DND-41 (cell line): ENCODE measurements at regions not wholly inside any gene's neighbourhood (a gene's known extent, or its start where the extent isn't known, plus 50 kb on each side); places are given as distances from the start of the nearest gene placed in this dataset.

Source experiments
- ATAC-seq: fragments of 200-7000 bp; cut with Tn5 transposase; 3 replicates; pipeline ENCODE4 v1.9.1; 2021; ENCODE audit warnings: low read depth; ENCODE audit not compliant: insufficient read depth
- DNase-seq: peaks from one replicate; pipeline ENCODE4 v3.0.0-alpha.2; 2020
- H2AFZ ChIP-seq: 2 replicates; pipeline ENCODE4 v1.6.0; 2012; ENCODE audit warnings: low read depth, low read length
- H3K27ac ChIP-seq: 2 replicates; pipeline ENCODE4 v1.5.1; 2012; ENCODE audit warnings: low read length, inconsistent platforms
- H3K27me3 ChIP-seq: fragments of 200-600 bp; sonication (generic); 2 replicates; pipeline ENCODE4 v1.6.0; 2012; ENCODE audit warnings: low read length, mild to moderate bottlenecking, inconsistent platforms; ENCODE audit not compliant: insufficient read depth, poor library complexity
- H3K36me3 ChIP-seq: 2 replicates; pipeline ENCODE4 v1.5.1; 2012; ENCODE audit warnings: low read length, inconsistent platforms; ENCODE audit not compliant: insufficient read depth
- H3K4me1 ChIP-seq: 2 replicates; pipeline ENCODE4 v1.5.1; 2012; ENCODE audit warnings: mild to moderate bottlenecking, low read length; ENCODE audit not compliant: insufficient read depth
- H3K4me2 ChIP-seq: 2 replicates; pipeline ENCODE4 v1.6.0; 2012; ENCODE audit warnings: mild to moderate bottlenecking, moderate library complexity, low read length, inconsistent platforms; ENCODE audit not compliant: insufficient read depth
- H3K4me3 ChIP-seq, 2 experiments: fragments of 200-600 bp in 1 of 2; shearing (Covaris generic) in 1 of 2; 2 replicates each; pipeline ENCODE4 v1.5.1; 2012 to 2016; ENCODE audit warnings: inconsistent platforms in 2 of 2, low read length in 2 of 2, mild to moderate bottlenecking in 2 of 2, low read depth in 1 of 2, moderate library complexity in 1 of 2
- H3K79me2 ChIP-seq: 2 replicates; pipeline ENCODE4 v1.6.0; 2012; ENCODE audit warnings: low read length, inconsistent platforms; ENCODE audit not compliant: insufficient read depth
- H3K9ac ChIP-seq: 2 replicates; pipeline ENCODE4 v1.6.0; 2012; ENCODE audit warnings: low read depth, mild to moderate bottlenecking, inconsistent platforms, low read length, moderate library complexity
- H3K9me3 ChIP-seq: 2 replicates; pipeline ENCODE4 v1.5.1; 2012; ENCODE audit warnings: low read length, moderate library complexity, mild to moderate bottlenecking, inconsistent platforms; ENCODE audit not compliant: insufficient read depth, severe bottlenecking
- H4K20me1 ChIP-seq: 2 replicates; pipeline ENCODE4 v1.6.0; 2012; ENCODE audit warnings: low read length; ENCODE audit not compliant: insufficient read depth
- CTCF ChIP-seq: IDR thresholded peaks from 2 replicates; pipeline ENCODE4 v1.5.1; 2012; ENCODE audit warnings: borderline replicate concordance, low read length, moderate library complexity, mild to moderate bottlenecking; ENCODE audit not compliant: poor library complexity, severe bottlenecking; ENCODE audit errors: extremely low read depth
- EZH2 ChIP-seq: IDR thresholded peaks from 3 replicates; pipeline ENCODE4 v1.6.1; 2012; ENCODE audit warnings: borderline replicate concordance, low read depth, mild to moderate bottlenecking, moderate library complexity, low read length, inconsistent platforms; ENCODE audit not compliant: severe bottlenecking

- no peaks in the 10 kb centered on the region for H3K27me3 ChIP-seq
- H3K79me2 ChIP-seq: no peaks in the 10 kb centered on the region
- no peak overlapping the region for H3K9ac ChIP-seq
- H3K36me3 ChIP-seq: no peaks in the 10 kb centered on the region
- no peak overlapping the region for H2AFZ ChIP-seq
- no peak overlapping the region for H3K27ac ChIP-seq
- no peaks in the 10 kb centered on the region for H4K20me1 ChIP-seq
- no peaks in the 10 kb centered on the region for H3K4me1 ChIP-seq
- no peak for DNase-seq
- H3K4me2 ChIP-seq: no peak overlapping the region
- ATAC-seq: no peak
- H3K9me3 ChIP-seq: no peaks in the 10 kb centered on the region
- H3K4me3 ChIP-seq: no peak overlapping the region
- TF ChIP-seq EZH2: no peak
- TF ChIP-seq CTCF: no peak
These were observed 1121.8 kb upstream of the TENM4 start for GRCh38 chr11:80562523-80563125.

- no peaks in the 10 kb centered on the region for H3K9me3 ChIP-seq
- no peaks in the 10 kb centered on the region for H3K4me1 ChIP-seq
- no peak overlapping the region for H3K4me3 ChIP-seq
- no peak overlapping the region for H3K27ac ChIP-seq
- no peak overlapping the region for H3K9ac ChIP-seq
- ATAC-seq (no peak), DNase-seq (no peak)
- H3K36me3 ChIP-seq: no peaks in the 10 kb centered on the region
- no peak overlapping the region for H3K4me2 ChIP-seq
- no peak for TF ChIP-seq CTCF
- TF ChIP-seq EZH2: no peak
- H3K27me3 ChIP-seq: no peaks in the 10 kb centered on the region
- H4K20me1 ChIP-seq: no peaks in the 10 kb centered on the region
- H3K79me2 ChIP-seq: no peaks in the 10 kb centered on the region
- H2AFZ ChIP-seq: no peak overlapping the region
These were observed 1119.1 kb upstream of the TENM4 start for GRCh38 chr11:80559942-80560341.

GRCh38 chr11:80553565-80553964 is 1112.7 kb upstream of the TENM4 start:
- TF ChIP-seq EZH2 (no peak), CTCF (no peak)
- Histone ChIP-seq H3K9ac (no peak overlapping the region), H4K20me1 (no peaks in the 10 kb centered on the region), H3K4me3 (no peak overlapping the region), H3K4me1 (no peaks in the 10 kb centered on the region), H2AFZ (no peak overlapping the region), H3K4me2 (no peak overlapping the region), H3K27ac (no peak overlapping the region), H3K27me3 (no peaks in the 10 kb centered on the region), H3K36me3 (no peaks in the 10 kb centered on the region), H3K9me3 (no peaks in the 10 kb centered on the region), H3K79me2 (no peaks in the 10 kb centered on the region)
- DNase-seq (no peak), ATAC-seq (no peak)
